Upper lobe of left lung (tissue), 6 donors: ENCODE measurements at regions not wholly inside any gene's neighbourhood (a gene's known extent, or its start where the extent isn't known, plus 50 kb on each side); places are given as distances from the start of the nearest gene placed in this dataset.

Experiments used
- ATAC-seq, 2 donors: fragments of 200-7000 bp; cut with Tn5 transposase; one replicate each; pipeline ENCODE4 v1.9.1; 2022; ENCODE audit warnings: mild to moderate bottlenecking in 2 of 2, moderate library complexity in 2 of 2; ENCODE audit not compliant: low FRiP score in 2 of 2
- DNase-seq, 2 donors: peaks; one replicate each; pipeline ENCODE4 v3.0.0-alpha.2; 2019 to 2020
- H3K27ac ChIP-seq, 4 donors: fragments of 200-600 bp; sonication (generic); one replicate each; pipeline ENCODE4 v1.5.1; 2016 to 2019
- H3K27me3 ChIP-seq, 4 donors: fragments of 200-600 bp; sonication (generic); one replicate each; pipeline ENCODE4 v1.5.1; 2017 to 2019
- H3K36me3 ChIP-seq, 4 donors: fragments of 200-600 bp; sonication (generic); one replicate each; pipeline ENCODE4 v1.5.1; 2016 to 2019
- H3K4me1 ChIP-seq, 4 donors: fragments of 200-600 bp; sonication (generic); one replicate each; pipeline ENCODE4 v1.5.1; 2018 to 2019
- H3K4me3 ChIP-seq, 4 donors: fragments of 200-600 bp; sonication (generic); one replicate each; pipeline ENCODE4 v1.5.1; 2017 to 2019; ENCODE audit warnings: mild to moderate bottlenecking in 2 of 4, moderate library complexity in 1 of 4
- H3K9me3 ChIP-seq, 4 donors: fragments of 200-600 bp; sonication (generic); one replicate each; pipeline ENCODE4 v1.5.1; 2018 to 2019
- CTCF ChIP-seq, 6 experiments: fragments of 450-650 bp in 4 of 6; fragments of 200-600 bp in 2 of 6; sonication (generic) in 2 of 6; IDR thresholded peaks; one replicate each; pipeline ENCODE4 v1.5.1; 2016 to 2019; ENCODE audit warnings: antibody characterized with exemption in 6 of 6
- EP300 ChIP-seq, 4 donors: sonication (generic); formaldehyde crosslinking; IDR thresholded peaks; one replicate each; pipeline ENCODE4 v1.5.1; 2017; ENCODE audit warnings: antibody characterized with exemption in 4 of 4, control low read depth in 2 of 4
- POLR2A ChIP-seq, 4 donors: fragments of 450-650 bp; IDR thresholded peaks; one replicate each; pipeline ENCODE4 v1.5.1; 2016 to 2017; ENCODE audit warnings: antibody characterized with exemption in 4 of 4, mild to moderate bottlenecking in 2 of 4
- POLR2AphosphoS5 ChIP-seq, 2 donors: sonication (generic); formaldehyde crosslinking; IDR thresholded peaks; one replicate each; pipeline ENCODE4 v1.5.1; 2017; ENCODE audit warnings: antibody characterized with exemption in 2 of 2
- WGBS, 2 donors: methylation state at CpG; one replicate each; pipeline ENCODE4 v1.1.5; 2017 to 2018; 5-methylcytosine and 5-hydroxymethylcytosine counted together
- donor health status: DM: no; HTN: no; CAD: no; lungs with moderate emphysema.
- donor health status: DM: no; HTN: yes; CAD: no; lungs with severe emphysema.

GRCh38 chr11:10996678-10997077, 138.8 kb upstream of the ZBED5 start:
- ATAC-seq (no peak), DNase-seq (no peak)
- Histone ChIP-seq H3K4me3 (no peak overlapping the region), H3K9me3 (no peaks in the 10 kb centered on the region), H3K27me3 (no peaks in the 10 kb centered on the region), H3K36me3 (no peaks in the 10 kb centered on the region), H3K4me1 (no peaks in the 10 kb centered on the region), H3K27ac (no peak overlapping the region)
- TF ChIP-seq EP300 (IDR thresholded peaks at IDR 0.05) (no peak), POLR2A (IDR thresholded peaks at IDR 0.05) (no peak), POLR2AphosphoS5 (IDR thresholded peaks at IDR 0.05) (no peak), CTCF (IDR thresholded peaks at IDR 0.05) (no peak)
- WGBS, 2 donors, result 68 to 95% methylated on average over 1 of the region's 1 CpG

GRCh38 chr11:10993640-10994039, 135.8 kb upstream of the ZBED5 start:
- ATAC-seq (no peak), DNase-seq (no peak)
- TF ChIP-seq EP300 (IDR thresholded peaks at IDR 0.05), result no peak
- no peak for TF ChIP-seq CTCF (IDR thresholded peaks at IDR 0.05)
- no peak for TF ChIP-seq POLR2AphosphoS5 (IDR thresholded peaks at IDR 0.05)
- TF ChIP-seq POLR2A (IDR thresholded peaks at IDR 0.05), result no peak
- H3K4me1 ChIP-seq, result no peaks in the 10 kb centered on the region
- no peaks in the 10 kb centered on the region for H3K9me3 ChIP-seq
- WGBS, 2 donors, result 80 to 93% methylated on average over 5 of the region's 5 CpGs
- H3K27me3 ChIP-seq, result no peaks in the 10 kb centered on the region
- no peaks in the 10 kb centered on the region for H3K36me3 ChIP-seq
- no peak overlapping the region for H3K27ac ChIP-seq
- H3K4me3 ChIP-seq, result no peak overlapping the region

- TF ChIP-seq EP300 (IDR thresholded peaks at IDR 0.05), result no peak
- TF ChIP-seq POLR2A (IDR thresholded peaks at IDR 0.05), result no peak
- TF ChIP-seq POLR2AphosphoS5 (IDR thresholded peaks at IDR 0.05), result no peak
- no peak for TF ChIP-seq CTCF (IDR thresholded peaks at IDR 0.05)
- H3K4me3 ChIP-seq, result no peak overlapping the region
- ATAC-seq (no peak), DNase-seq (no peak)
- H3K4me1 ChIP-seq, result no peaks in the 10 kb centered on the region
- no peak overlapping the region for H3K27ac ChIP-seq
- H3K9me3 ChIP-seq, result no peaks in the 10 kb centered on the region
- H3K36me3 ChIP-seq, result no peaks in the 10 kb centered on the region
- H3K27me3 ChIP-seq, result no peaks in the 10 kb centered on the region
- 77 to 98% methylated on average over 3 of the region's 3 CpGs for WGBS, 2 donors
These were observed 135.3 kb upstream of the ZBED5 start for GRCh38 chr11:10993186-10993585.

GRCh38 chr11:10991393-10991792, 133.5 kb upstream of the ZBED5 start:
- H3K4me1 ChIP-seq, result no peaks in the 10 kb centered on the region
- no peak overlapping the region for H3K4me3 ChIP-seq
- 82 to 86% methylated on average over 4 of the region's 4 CpGs for WGBS, 2 donors
- H3K36me3 ChIP-seq, result no peaks in the 10 kb centered on the region
- TF ChIP-seq EP300 (IDR thresholded peaks at IDR 0.05), result no peak
- no peak for TF ChIP-seq POLR2AphosphoS5 (IDR thresholded peaks at IDR 0.05)
- TF ChIP-seq POLR2A (IDR thresholded peaks at IDR 0.05), result no peak
- TF ChIP-seq CTCF (IDR thresholded peaks at IDR 0.05), result no peak
- H3K27me3 ChIP-seq, result no peaks in the 10 kb centered on the region
- no peak overlapping the region for H3K27ac ChIP-seq
- no peak for ATAC-seq
- no peaks in the 10 kb centered on the region for H3K9me3 ChIP-seq
- DNase-seq, result no peak

- 78 to 83% methylated on average over 3 of the region's 3 CpGs for WGBS, 2 donors
- no peak overlapping the region for H3K4me3 ChIP-seq
- no peak overlapping the region for H3K27ac ChIP-seq
- TF ChIP-seq EP300 (IDR thresholded peaks at IDR 0.05) (no peak), CTCF (IDR thresholded peaks at IDR 0.05) (no peak), POLR2A (IDR thresholded peaks at IDR 0.05) (no peak), POLR2AphosphoS5 (IDR thresholded peaks at IDR 0.05) (no peak)
- H3K9me3 ChIP-seq, result no peaks in the 10 kb centered on the region
- DNase-seq, result no peak
- ATAC-seq, result peak in 1 of 2 donors; percentile 72
- no peaks in the 10 kb centered on the region for H3K4me1 ChIP-seq
- no peaks in the 10 kb centered on the region for H3K27me3 ChIP-seq
- no peaks in the 10 kb centered on the region for H3K36me3 ChIP-seq
These were observed 132.9 kb upstream of the ZBED5 start for GRCh38 chr11:10990637-10991193.
